Neural progenitor cell (in vitro differentiated cells): ENCODE measurements at regions not wholly inside any gene's neighbourhood (a gene's known extent, or its start where the extent isn't known, plus 50 kb on each side); places are given as distances from the start of the nearest gene placed in this dataset.

Experiments
- DNase-seq: peaks from one replicate; pipeline ENCODE4 v3.0.0-alpha.2; 2016; ENCODE audit warnings: low spot score
- H2AFZ ChIP-seq: fragments of 200-600 bp; sonication (generic); replicated peaks from 2 replicates; pipeline ENCODE4 v1.6.1; 2016; ENCODE audit warnings: antibody characterized with exemption
- H3F3A ChIP-seq: fragments of 200-600 bp; sonication (generic); 2 replicates; pipeline ENCODE4 v1.6.1; 2016; ENCODE audit warnings: antibody characterized with exemption, low read depth
- H3K27ac ChIP-seq: fragments of 200-600 bp; sonication (generic); 2 replicates; pipeline ENCODE4 v1.5.1; 2016; ENCODE audit warnings: mild to moderate bottlenecking
- H3K27me3 ChIP-seq: fragments of 200-600 bp; sonication (generic); 2 replicates; pipeline ENCODE4 v1.6.1; 2016; ENCODE audit warnings: mild to moderate bottlenecking, moderate library complexity
- H3K36me3 ChIP-seq: fragments of 200-600 bp; sonication (generic); 2 replicates; pipeline ENCODE4 v1.5.1; 2016
- H3K4me1 ChIP-seq: fragments of 200-600 bp; sonication (generic); 2 replicates; pipeline ENCODE4 v1.6.1; 2016; ENCODE audit warnings: mixed run types
- H3K4me2 ChIP-seq: fragments of 200-600 bp; sonication (generic); 2 replicates; pipeline ENCODE4 v1.6.1; 2016
- H3K4me3 ChIP-seq: fragments of 200-600 bp; sonication (generic); 2 replicates; pipeline ENCODE4 v1.5.1; 2016
- H3K79me2 ChIP-seq: fragments of 200-600 bp; sonication (generic); 2 replicates; pipeline ENCODE4 v1.6.1; 2016; ENCODE audit warnings: low read depth
- H3K9ac ChIP-seq: fragments of 200-600 bp; sonication (generic); 2 replicates; pipeline ENCODE4 v1.6.1; 2016
- H3K9me3 ChIP-seq: fragments of 200-600 bp; sonication (generic); 2 replicates; pipeline ENCODE4 v1.5.1; 2016; ENCODE audit warnings: low read depth
- H4K20me1 ChIP-seq: fragments of 200-600 bp; sonication (generic); 2 replicates; pipeline ENCODE4 v1.6.1; 2016; ENCODE audit warnings: low read depth
- H3K27ac Mint-ChIP-seq: 3 replicates; pipeline ENCODE4 v1.8.0; 2021; ENCODE audit warnings: mixed read lengths
- H3K27me3 Mint-ChIP-seq: 2 replicates; pipeline ENCODE4 v1.8.0; 2022; ENCODE audit warnings: low read depth, mild to moderate bottlenecking, inconsistent platforms, moderate library complexity, mixed read lengths; ENCODE audit not compliant: insufficient read depth
- H3K36me3 Mint-ChIP-seq: 3 replicates; pipeline ENCODE4 v1.8.0; 2021; ENCODE audit warnings: mixed read lengths
- H3K4me1 Mint-ChIP-seq: 3 replicates; pipeline ENCODE4 v1.8.0; 2021; ENCODE audit warnings: mixed read lengths
- H3K4me3 Mint-ChIP-seq: 3 replicates; pipeline ENCODE4 v1.8.0; 2021; ENCODE audit warnings: mild to moderate bottlenecking, moderate library complexity, mixed read lengths
- H3K9me3 Mint-ChIP-seq: 3 replicates; pipeline ENCODE4 v1.8.0; 2020; ENCODE audit warnings: mixed read lengths
- EZH2 ChIP-seq: fragments of 200-600 bp; sonication (generic); IDR thresholded peaks from 2 replicates; pipeline ENCODE4 v1.6.1; 2017; ENCODE audit warnings: antibody characterized with exemption, mild to moderate bottlenecking, moderate library complexity
- EZH2phosphoT487 ChIP-seq: fragments of 200-600 bp; sonication (generic); IDR thresholded peaks from 2 replicates; pipeline ENCODE4 v1.6.1; 2017; ENCODE audit warnings: antibody characterized with exemption
- TF ChIP-seq, protein P1 (sequence below): fragments of 200-600 bp; sonication (generic); IDR thresholded peaks from 2 replicates; pipeline ENCODE4 v1.5.1; 2017; ENCODE audit warnings: antibody characterized with exemption, mild to moderate bottlenecking

DNA sequence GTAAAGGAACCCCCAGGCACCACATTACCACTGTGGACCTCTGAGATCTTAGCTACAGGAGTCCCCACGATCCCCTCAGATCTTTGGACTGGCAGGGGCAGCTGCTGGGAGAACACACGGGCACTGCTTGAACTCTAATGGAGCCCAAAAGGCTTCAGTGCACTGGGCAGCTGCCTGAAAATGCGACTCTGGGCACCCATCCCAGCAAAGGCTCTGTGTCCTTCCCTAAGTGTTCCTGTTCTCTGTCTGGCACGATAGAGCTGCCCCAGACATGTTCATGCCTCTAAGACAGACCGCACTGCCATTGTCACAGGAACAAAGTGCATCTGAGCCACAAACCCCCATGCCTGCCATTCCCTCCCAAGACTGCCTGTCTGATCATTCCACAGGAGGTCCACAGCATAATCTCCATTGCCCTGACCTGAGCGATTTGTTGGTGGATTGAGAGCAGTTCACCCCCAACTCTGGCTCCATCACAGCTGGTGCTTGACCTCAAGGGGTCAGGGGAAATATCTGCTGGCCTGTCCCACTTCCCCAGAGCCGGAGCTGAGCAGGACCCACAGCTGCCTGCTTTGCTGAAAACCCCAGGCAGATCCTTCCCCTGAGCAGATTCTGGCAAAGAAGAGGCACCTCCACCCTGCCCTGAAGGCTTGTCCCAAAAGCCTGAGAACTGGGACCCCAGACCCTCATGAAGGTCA is 436.0 kb upstream of the INTU start:
- TF ChIP-seq EZH2phosphoT487, result no peak
- TF ChIP-seq, protein P1, sequence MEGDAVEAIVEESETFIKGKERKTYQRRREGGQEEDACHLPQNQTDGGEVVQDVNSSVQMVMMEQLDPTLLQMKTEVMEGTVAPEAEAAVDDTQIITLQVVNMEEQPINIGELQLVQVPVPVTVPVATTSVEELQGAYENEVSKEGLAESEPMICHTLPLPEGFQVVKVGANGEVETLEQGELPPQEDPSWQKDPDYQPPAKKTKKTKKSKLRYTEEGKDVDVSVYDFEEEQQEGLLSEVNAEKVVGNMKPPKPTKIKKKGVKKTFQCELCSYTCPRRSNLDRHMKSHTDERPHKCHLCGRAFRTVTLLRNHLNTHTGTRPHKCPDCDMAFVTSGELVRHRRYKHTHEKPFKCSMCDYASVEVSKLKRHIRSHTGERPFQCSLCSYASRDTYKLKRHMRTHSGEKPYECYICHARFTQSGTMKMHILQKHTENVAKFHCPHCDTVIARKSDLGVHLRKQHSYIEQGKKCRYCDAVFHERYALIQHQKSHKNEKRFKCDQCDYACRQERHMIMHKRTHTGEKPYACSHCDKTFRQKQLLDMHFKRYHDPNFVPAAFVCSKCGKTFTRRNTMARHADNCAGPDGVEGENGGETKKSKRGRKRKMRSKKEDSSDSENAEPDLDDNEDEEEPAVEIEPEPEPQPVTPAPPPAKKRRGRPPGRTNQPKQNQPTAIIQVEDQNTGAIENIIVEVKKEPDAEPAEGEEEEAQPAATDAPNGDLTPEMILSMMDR, result no peak
- TF ChIP-seq EZH2, result no peak
- H3K36me3 Mint-ChIP-seq, result no peaks in the 10 kb centered on the region
- Histone ChIP-seq H3F3A (no peaks in the 10 kb centered on the region), H3K4me1 (no peaks in the 10 kb centered on the region), H3K4me3 (no peak overlapping the region), H3K9me3 (no peaks in the 10 kb centered on the region), H4K20me1 (no peaks in the 10 kb centered on the region), H3K4me2 (no peak overlapping the region), H2AFZ (no peak overlapping the region), H3K27me3 (no peaks in the 10 kb centered on the region), H3K79me2 (no peaks in the 10 kb centered on the region), H3K27ac (no peak overlapping the region), H3K36me3 (no peaks in the 10 kb centered on the region), H3K9ac (no peak overlapping the region)
- DNase-seq, result no peak
- H3K4me1 Mint-ChIP-seq, result peaks cover 3% of the 10 kb centered on the region
- H3K9me3 Mint-ChIP-seq, result peaks cover 9% of the 10 kb centered on the region
- peak overlapping the region; percentile 42 for H3K27ac Mint-ChIP-seq
- no peaks in the 10 kb centered on the region for H3K27me3 Mint-ChIP-seq
- no peak overlapping the region for H3K4me3 Mint-ChIP-seq

DNA sequence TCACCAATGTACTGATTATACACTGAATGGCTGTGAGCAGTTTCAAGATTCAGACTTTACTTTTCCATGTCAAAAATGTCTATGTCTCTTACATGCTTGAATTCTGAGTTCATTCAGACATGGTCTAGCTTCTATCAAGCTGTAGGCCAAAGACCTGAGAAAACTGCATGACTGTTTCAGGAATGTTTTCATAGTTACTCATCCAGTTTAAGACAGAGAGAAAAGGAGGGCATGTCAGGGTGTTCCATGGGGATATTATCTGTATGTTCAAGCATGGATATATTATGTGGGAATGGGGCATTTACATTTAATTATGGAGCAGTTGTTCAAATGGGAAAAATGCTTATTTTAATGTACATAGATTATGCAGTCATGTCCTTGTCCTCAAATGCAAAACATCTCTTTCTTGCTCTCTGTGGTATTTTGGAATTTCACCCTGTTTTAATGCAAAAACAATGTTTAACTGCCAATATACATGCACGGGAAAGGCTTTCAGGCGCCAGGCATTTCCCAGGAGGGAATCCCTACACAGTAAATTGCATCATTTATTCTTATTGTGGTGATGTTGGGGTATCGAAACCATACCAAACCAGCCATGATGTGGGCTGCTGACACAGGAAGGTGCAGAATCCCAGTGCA is 429.1 kb upstream of the INTU start:
- no peak overlapping the region for H3K4me3 Mint-ChIP-seq
- H3K27me3 ChIP-seq, result no peaks in the 10 kb centered on the region
- no peak overlapping the region for H2AFZ ChIP-seq
- H3F3A ChIP-seq, result no peaks in the 10 kb centered on the region
- no peak overlapping the region for H3K4me3 ChIP-seq
- H3K9me3 ChIP-seq, result no peaks in the 10 kb centered on the region
- no peak overlapping the region for H3K4me2 ChIP-seq
- H3K27me3 Mint-ChIP-seq, result no peaks in the 10 kb centered on the region
- H4K20me1 ChIP-seq, result no peaks in the 10 kb centered on the region
- no peak overlapping the region for H3K27ac Mint-ChIP-seq
- H3K36me3 ChIP-seq, result no peaks in the 10 kb centered on the region
- H3K36me3 Mint-ChIP-seq, result no peaks in the 10 kb centered on the region
- H3K9ac ChIP-seq, result no peak overlapping the region
- no peak overlapping the region for H3K27ac ChIP-seq
- no peak for DNase-seq
- H3K4me1 Mint-ChIP-seq, result no peaks in the 10 kb centered on the region
- H3K79me2 ChIP-seq, result no peaks in the 10 kb centered on the region
- H3K9me3 Mint-ChIP-seq, result peaks cover 10% of the 10 kb centered on the region
- no peaks in the 10 kb centered on the region for H3K4me1 ChIP-seq
- TF ChIP-seq EZH2, result no peak
- no peak for TF ChIP-seq EZH2phosphoT487
- TF ChIP-seq, protein P1, result no peak

DNA sequence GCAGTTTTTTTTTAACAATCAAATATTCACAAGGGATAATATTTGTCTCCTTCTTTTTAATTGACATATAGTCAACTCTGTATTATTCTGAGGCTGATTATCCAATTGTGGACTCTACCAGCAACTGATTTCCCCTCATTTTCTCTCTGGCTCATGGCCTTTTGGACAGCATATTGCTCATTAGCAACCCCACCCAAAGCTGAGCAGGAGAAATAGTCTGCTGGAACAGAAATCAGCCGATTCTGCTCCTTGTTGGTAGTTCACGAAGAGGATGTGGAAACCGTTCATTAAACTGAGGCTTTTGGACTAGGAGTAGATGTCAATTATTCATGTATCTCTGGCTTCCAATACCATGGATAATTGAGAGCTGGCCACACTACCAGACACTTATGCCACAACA is 428.4 kb upstream of the INTU start:
- H3K4me3 Mint-ChIP-seq, result no peak overlapping the region
- Histone ChIP-seq H4K20me1 (no peaks in the 10 kb centered on the region), H3K4me1 (no peaks in the 10 kb centered on the region), H3K4me2 (no peak overlapping the region), H3K9ac (no peak overlapping the region), H2AFZ (no peak overlapping the region), H3K36me3 (no peaks in the 10 kb centered on the region), H3F3A (no peaks in the 10 kb centered on the region), H3K27me3 (no peaks in the 10 kb centered on the region), H3K4me3 (no peak overlapping the region), H3K79me2 (no peaks in the 10 kb centered on the region), H3K9me3 (no peaks in the 10 kb centered on the region), H3K27ac (no peak overlapping the region)
- H3K4me1 Mint-ChIP-seq, result no peaks in the 10 kb centered on the region
- H3K27ac Mint-ChIP-seq, result no peak overlapping the region
- TF ChIP-seq, protein P1, result no peak
- no peak for TF ChIP-seq EZH2phosphoT487
- no peak for TF ChIP-seq EZH2
- DNase-seq, result no peak
- H3K9me3 Mint-ChIP-seq, result peaks cover 6% of the 10 kb centered on the region
- H3K36me3 Mint-ChIP-seq, result no peaks in the 10 kb centered on the region
- no peaks in the 10 kb centered on the region for H3K27me3 Mint-ChIP-seq
